D721Med (cell line): ENCODE measurements at regions not wholly inside any gene's neighbourhood (a gene's known extent, or its start where the extent isn't known, plus 50 kb on each side); places are given as distances from the start of the nearest gene placed in this dataset.

Source experiments
- DNase-seq: peaks from one replicate; pipeline ENCODE4 v3.0.0; 2011; ENCODE audit warnings: low spot score; ENCODE audit not compliant: insufficient read length
- FAIRE-seq: peaks from 2 replicates; lab custom pipeline; 2011; peaks lifted over from hg19 to GRCh38; lab: Jason Lieb, UNC
- CTCF ChIP-seq: IDR thresholded peaks from 2 replicates; pipeline ENCODE4 v1.5.1; 2012; ENCODE audit warnings: mild to moderate bottlenecking, control low read depth; ENCODE audit not compliant: insufficient read depth; ENCODE audit errors: missing control alignments

DNA sequence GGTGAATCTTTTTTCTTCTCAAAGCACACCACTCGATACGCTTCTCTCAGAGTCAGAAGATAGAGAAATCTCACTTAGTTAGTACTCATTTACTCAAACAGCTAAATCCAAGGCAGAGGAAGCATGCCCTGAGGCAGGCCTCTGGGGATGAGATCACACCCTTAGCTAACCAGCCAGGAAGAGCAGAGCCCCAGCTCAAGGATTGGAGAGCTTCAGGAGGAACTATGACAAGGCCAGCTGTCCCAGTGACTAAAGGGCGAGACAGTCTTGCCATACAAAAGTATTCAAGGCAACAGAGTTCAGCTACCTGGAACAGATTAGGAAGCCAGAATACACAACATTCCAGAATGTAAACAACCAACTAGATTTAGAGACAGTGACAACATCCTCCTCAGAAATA, 197.7 kb upstream of the CCDC196 start:
- TF ChIP-seq CTCF: no peak
- no peak for FAIRE-seq
- no peak for DNase-seq

GRCh38 chr14:66291756-66292155, 194.4 kb upstream of the CCDC196 start:
- FAIRE-seq: no peak
- no peak for TF ChIP-seq CTCF

DNA sequence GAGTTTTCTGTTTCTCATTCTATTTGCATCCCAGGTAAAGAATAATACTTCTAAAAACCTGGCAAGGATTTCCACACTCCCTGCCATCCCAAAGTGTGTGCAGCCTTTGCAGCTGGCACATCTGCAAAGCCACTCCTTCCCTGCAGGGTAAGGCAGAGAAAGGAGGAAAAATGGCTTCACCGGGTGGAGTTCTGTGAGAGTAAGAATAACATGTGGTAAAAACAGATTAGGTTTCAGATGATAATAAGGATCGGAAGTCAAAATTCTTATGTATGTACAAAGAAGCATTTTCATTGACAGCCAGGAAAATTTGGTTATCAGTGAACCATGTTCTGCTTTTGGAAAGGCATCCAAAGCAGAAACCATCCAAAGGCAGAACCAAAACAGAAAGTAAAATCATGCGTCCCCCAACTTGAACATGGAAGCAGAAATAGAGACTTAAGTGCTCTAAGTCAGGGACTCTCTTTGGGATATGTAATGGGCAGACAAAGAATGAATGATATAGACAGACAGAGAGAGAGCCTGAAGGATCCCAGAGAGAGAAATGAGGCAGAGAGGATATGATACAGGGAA, 192.6 kb upstream of the CCDC196 start:
- no peak for DNase-seq
- no peak for FAIRE-seq
- no peak for TF ChIP-seq CTCF

More at GRCh38 chr14:66291756-66292155, 194.4 kb upstream of the CCDC196 start:
- DNase-seq: no peak

DNA sequence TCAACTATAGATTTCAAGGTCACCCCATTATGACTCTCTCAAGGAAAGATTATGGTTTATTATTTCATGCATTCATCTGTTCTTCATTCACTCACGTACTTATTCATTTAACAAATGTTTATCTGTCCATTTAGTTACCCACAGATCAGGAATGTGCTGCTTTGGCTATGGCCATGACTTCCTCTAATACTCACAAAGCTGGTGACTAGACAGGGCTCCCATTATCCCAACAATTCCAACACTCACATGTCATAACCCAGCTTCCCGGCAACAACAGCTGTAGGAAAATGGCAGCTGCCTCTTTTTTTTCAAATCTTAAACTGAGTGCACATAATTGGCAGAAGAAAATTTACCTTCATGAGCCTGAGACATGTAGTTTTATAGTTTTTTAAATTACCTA, 190.8 kb upstream of the CCDC196 start:
- DNase-seq (no peak), FAIRE-seq (no peak)
- no peak for TF ChIP-seq CTCF

DNA sequence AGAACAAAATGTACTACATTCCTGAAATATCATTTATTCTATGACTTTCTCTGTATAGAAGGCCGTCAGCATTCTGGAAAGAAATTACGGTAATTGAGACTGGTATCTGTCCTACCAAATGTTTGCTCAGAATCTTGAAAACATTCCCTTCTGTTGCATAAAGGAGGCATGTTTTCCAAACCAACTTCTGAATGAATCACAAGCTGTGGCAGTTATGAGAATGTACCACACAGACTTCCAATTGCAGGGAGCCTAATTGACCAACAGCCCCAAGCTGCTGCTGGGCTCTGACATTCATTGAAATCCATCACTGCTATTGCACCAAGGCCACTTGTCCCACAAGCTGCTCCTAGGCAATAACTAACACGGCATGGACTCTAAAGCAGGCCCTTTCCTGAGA, 185.3 kb upstream of the CCDC196 start:
- no peak for DNase-seq
- no peak for TF ChIP-seq CTCF
- FAIRE-seq: no peak

DNA sequence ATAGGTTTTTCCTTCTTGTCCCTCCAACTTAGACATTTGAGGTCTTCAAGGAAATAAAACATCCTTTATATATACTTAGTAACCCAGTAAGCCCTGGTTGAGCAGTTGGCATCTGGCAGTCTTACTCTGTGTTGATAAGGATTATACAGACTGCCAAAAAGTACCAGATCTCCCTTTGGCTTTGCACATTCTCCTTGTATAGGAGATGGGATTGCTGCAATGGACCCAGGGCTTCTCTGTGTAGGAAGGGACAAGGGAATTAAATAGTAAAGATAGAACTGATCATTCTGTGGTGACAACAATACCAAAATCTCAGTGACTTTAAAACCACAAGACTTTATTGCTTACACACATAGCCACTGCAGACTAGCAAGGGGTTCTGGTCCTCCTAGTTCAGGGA, 180.1 kb upstream of the CCDC196 start:
- DNase-seq (no peak), FAIRE-seq (no peak)
- TF ChIP-seq CTCF: no peak

DNA sequence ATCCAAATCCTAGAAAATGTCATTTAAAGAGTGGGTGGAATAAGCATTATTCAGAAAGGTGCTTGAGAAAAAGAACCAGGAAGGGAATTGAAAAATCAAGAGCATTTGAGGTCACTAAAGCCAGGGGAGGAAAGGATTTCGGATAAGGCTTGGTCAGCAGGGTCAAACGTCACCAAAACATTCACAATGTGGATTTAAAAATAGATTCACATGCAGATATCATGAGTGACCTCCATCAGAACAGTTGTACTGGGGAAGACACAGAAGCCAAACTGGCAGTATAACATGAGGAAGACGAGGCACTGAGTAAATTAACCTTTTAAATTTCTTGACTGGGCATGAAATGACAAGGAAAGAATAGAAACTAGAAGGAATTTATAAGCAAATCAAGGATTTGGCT, 175.1 kb upstream of the CCDC196 start:
- FAIRE-seq: no peak
- DNase-seq: no peak
- no peak for TF ChIP-seq CTCF
